IMR-90 (cell line): ENCODE measurements at regions not wholly inside any gene's neighbourhood (a gene's known extent, or its start where the extent isn't known, plus 50 kb on each side); places are given as distances from the start of the nearest gene placed in this dataset.

Source experiments
- ATAC-seq: fragments of 200-7000 bp; cut with Tn5 transposase; 2 replicates; pipeline ENCODE4 v1.9.1; 2020; ENCODE audit warnings: low read depth, mild to moderate bottlenecking, moderate library complexity
- BruUV-seq: library from RNA; stranded (reverse); fragments of 400-500 nt; replicated peaks from 2 replicates; lab custom pipeline; 2021; lab: Mats Ljungman, UMichigan
- CTCF ChIA-PET: fragments of 300-600 bp; formaldehyde crosslinking; extraction: SDS; loops from one replicate; lab custom pipeline; 2021; ENCODE audit warnings: antibody characterized with exemption; lab: Yijun Ruan, JAX
- POLR2A ChIA-PET: fragments of 300-600 bp; sonication (Branson Sonifier 250); formaldehyde crosslinking; loops from one replicate; lab custom pipeline; 2022; ENCODE audit warnings: antibody characterized with exemption; ENCODE audit not compliant: unreplicated experiment; lab: Charles Lee
- DNase-seq: peaks from one replicate; pipeline ENCODE4 v3.0.0; 2013
- H2AFZ ChIP-seq: replicated peaks from 2 replicates; pipeline ENCODE3; 2013; ENCODE audit warnings: low read length, mild to moderate bottlenecking; ENCODE audit not compliant: poor library complexity
- H2AK5ac ChIP-seq: 2 replicates; pipeline ENCODE4 v1.6.1; 2013; ENCODE audit warnings: low read depth, low read length, inconsistent platforms
- H2AK9ac ChIP-seq: replicated peaks from 2 replicates; pipeline ENCODE3; 2013; ENCODE audit warnings: mild to moderate bottlenecking, low read depth, low read length, moderate library complexity; ENCODE audit not compliant: poor library complexity
- H2BK120ac ChIP-seq: 2 replicates; pipeline ENCODE4 v1.6.1; 2013; ENCODE audit warnings: low read depth, low read length, inconsistent platforms
- H2BK15ac ChIP-seq: 3 replicates; pipeline ENCODE4 v1.6.1; 2013; ENCODE audit warnings: low read depth, low read length, inconsistent platforms
- H2BK20ac ChIP-seq: 2 replicates; pipeline ENCODE4 v1.6.1; 2013; ENCODE audit warnings: low read depth, mild to moderate bottlenecking, inconsistent platforms, low read length, moderate library complexity
- H2BK5ac ChIP-seq: 2 replicates; pipeline ENCODE4 v1.6.1; 2013; ENCODE audit warnings: mild to moderate bottlenecking, low read depth, low read length, inconsistent platforms; ENCODE audit not compliant: poor library complexity, severe bottlenecking
- H3K14ac ChIP-seq: replicated peaks from 2 replicates; pipeline ENCODE4 v1.6.1; 2013; ENCODE audit warnings: low read depth, low read length, inconsistent platforms
- H3K18ac ChIP-seq: 2 replicates; pipeline ENCODE4 v1.6.1; 2013; ENCODE audit warnings: low read depth, low read length, control low read depth
- H3K23ac ChIP-seq: 2 replicates; pipeline ENCODE4 v1.6.1; 2013; ENCODE audit warnings: low read depth, low read length, inconsistent platforms
- H3K27ac ChIP-seq: 2 replicates; pipeline ENCODE4 v1.5.1; 2013; ENCODE audit warnings: mild to moderate bottlenecking, control low read depth, low read length; ENCODE audit not compliant: insufficient read depth
- H3K27me3 ChIP-seq: 2 replicates; pipeline ENCODE4 v1.6.1; 2013; ENCODE audit warnings: low read length; ENCODE audit not compliant: control insufficient read depth, insufficient read depth
- H3K36me3 ChIP-seq: 2 replicates; pipeline ENCODE4 v1.6.1; 2013; ENCODE audit warnings: low read length, mixed read lengths; ENCODE audit not compliant: control insufficient read depth, insufficient read depth
- H3K4ac ChIP-seq: 2 replicates; pipeline ENCODE4 v1.6.1; 2013; ENCODE audit warnings: low read depth, low read length, inconsistent platforms
- H3K4me1 ChIP-seq: 2 replicates; pipeline ENCODE4 v1.6.1; 2013; ENCODE audit warnings: low read length, mixed read lengths; ENCODE audit not compliant: control insufficient read depth, insufficient read depth
- H3K4me2 ChIP-seq: 2 replicates; pipeline ENCODE4 v1.6.1; 2013; ENCODE audit warnings: low read depth, mild to moderate bottlenecking, control low read depth, low read length, moderate library complexity
- H3K4me3 ChIP-seq: 2 replicates; pipeline ENCODE4 v1.5.1; 2013; ENCODE audit warnings: low read depth, mild to moderate bottlenecking, control low read depth, low read length, moderate library complexity; ENCODE audit not compliant: insufficient read depth
- H3K56ac ChIP-seq: 2 replicates; pipeline ENCODE4 v1.6.1; 2013; ENCODE audit warnings: low read length, inconsistent platforms; ENCODE audit not compliant: insufficient read depth; ENCODE audit errors: extremely low read depth
- H3K79me1 ChIP-seq, 2 experiments: 2 replicates each; pipeline ENCODE4 v1.6.1; 2013; ENCODE audit warnings: low read length in 2 of 2, inconsistent platforms in 1 of 2, low read depth in 1 of 2
- H3K9ac ChIP-seq: 2 replicates; pipeline ENCODE4 v1.6.1; 2013; ENCODE audit warnings: low read depth, low read length, control low read depth
- H3K9me1 ChIP-seq: 2 replicates; pipeline ENCODE4 v1.6.1; 2013; ENCODE audit warnings: low read length, inconsistent platforms; ENCODE audit not compliant: insufficient read depth
- H3K9me3 ChIP-seq: 2 replicates; pipeline ENCODE4 v1.6.1; 2013; ENCODE audit warnings: low read length; ENCODE audit not compliant: control insufficient read depth, insufficient read depth
- H4K20me1 ChIP-seq: 2 replicates; pipeline ENCODE4 v1.6.1; 2013; ENCODE audit warnings: low read length, inconsistent platforms; ENCODE audit not compliant: insufficient read depth
- H4K5ac ChIP-seq: 2 replicates; pipeline ENCODE4 v1.6.1; 2013; ENCODE audit warnings: mild to moderate bottlenecking, low read depth, low read length, control low read depth
- H4K8ac ChIP-seq, 2 experiments: 2 replicates each; pipeline ENCODE4 v1.6.1; 2013; ENCODE audit warnings: low read depth in 2 of 2, low read length in 2 of 2, control low read depth in 1 of 2, inconsistent platforms in 1 of 2
- H4K91ac ChIP-seq: 2 replicates; pipeline ENCODE4 v1.6.1; 2013; ENCODE audit warnings: low read depth, low read length, inconsistent platforms; ENCODE audit not compliant: insufficient read depth
- BHLHE40 ChIP-seq: fragments of 150-350 bp; IDR thresholded peaks from 2 replicates; pipeline ENCODE4 v1.6.1; 2016; ENCODE audit warnings: mild to moderate bottlenecking, low read depth, low read length
- CEBPB ChIP-seq: IDR thresholded peaks from 2 replicates; pipeline ENCODE4 v1.6.1; 2012; ENCODE audit warnings: low read depth, low read length, improper control_type of control experiment
- CHD1 ChIP-seq: IDR thresholded peaks from 2 replicates; pipeline ENCODE4 v1.6.1; 2012; ENCODE audit warnings: low read depth, low read length, improper control_type of control experiment
- FOS ChIP-seq: fragments of 150-350 bp; IDR thresholded peaks from 2 replicates; pipeline ENCODE4 v1.6.1; 2016; ENCODE audit warnings: low read depth, low read length
- MAFK ChIP-seq: IDR thresholded peaks from 2 replicates; pipeline ENCODE4 v1.6.1; 2012; ENCODE audit warnings: low read depth, low read length, improper control_type of control experiment
- MAZ ChIP-seq: IDR thresholded peaks from 2 replicates; pipeline ENCODE4 v1.6.1; 2012; ENCODE audit warnings: low read depth, mild to moderate bottlenecking, low read length, improper control_type of control experiment, moderate library complexity, borderline replicate concordance
- MXI1 ChIP-seq: IDR thresholded peaks from 2 replicates; pipeline ENCODE4 v1.6.1; 2012; ENCODE audit warnings: low read depth, mild to moderate bottlenecking, low read length, moderate library complexity, borderline replicate concordance
- NFE2L2 ChIP-seq: fragments of 150-350 bp; IDR thresholded peaks from 2 replicates; pipeline ENCODE4 v1.6.1; 2016; ENCODE audit warnings: low read depth, mild to moderate bottlenecking, low read length
- POLR2A ChIP-seq: IDR thresholded peaks from 2 replicates; pipeline ENCODE4 v1.6.1; 2012; ENCODE audit warnings: mild to moderate bottlenecking, low read depth, low read length
- RAD21 ChIP-seq: IDR thresholded peaks from 2 replicates; pipeline ENCODE4 v1.6.1; 2012; ENCODE audit warnings: low read length, improper control_type of control experiment
- RCOR1 ChIP-seq: IDR thresholded peaks from 2 replicates; pipeline ENCODE4 v1.6.1; 2012; ENCODE audit warnings: mild to moderate bottlenecking, low read length, improper control_type of control experiment; ENCODE audit not compliant: insufficient replicate concordance
- RFX5 ChIP-seq: IDR thresholded peaks from 2 replicates; pipeline ENCODE4 v1.8.0; 2012; ENCODE audit warnings: low read depth, mild to moderate bottlenecking, low read length, moderate library complexity
- SMC3 ChIP-seq: fragments of 150-350 bp; IDR thresholded peaks from 2 replicates; pipeline ENCODE4 v1.6.1; 2016; ENCODE audit warnings: low read depth, mild to moderate bottlenecking, antibody characterized with exemption, low read length, moderate library complexity
- USF2 ChIP-seq: fragments of 150-350 bp; IDR thresholded peaks from 2 replicates; pipeline ENCODE4 v1.6.1; 2017; ENCODE audit warnings: mild to moderate bottlenecking, antibody characterized with exemption, low read length, low read depth
- WGBS, 2 experiments: methylation state at CpG; one replicate each; pipeline versions ENCODE4 v1.1.5 to v1.1.7; 2013; ENCODE audit warnings: missing lambda C conversion rate in 2 of 2; ENCODE audit not compliant: insufficient read length in 1 of 2; ENCODE audit errors: extremely low coverage in 2 of 2; 5-methylcytosine and 5-hydroxymethylcytosine counted together
- dilution Hi-C: fragments of 300-500 bp; cut with HindIII; formaldehyde crosslinking; loops from one replicate; pipeline ENCODE4 v1.14.3; 2018; ENCODE audit warnings: low sequenced_read_pairs; ENCODE audit not compliant: unreplicated experiment
- in situ Hi-C: fragments of 300-500 bp; cut with MboI; formaldehyde crosslinking; loops from 3 replicates; pipeline ENCODE4 v1.14.3; 2019; ENCODE audit warnings: low sequenced_read_pairs, inconsistent platforms, mixed read lengths
- intact Hi-C: fragments of 100-400 bp; cut with micrococcal nuclease; formaldehyde crosslinking; loops from 2 replicates; pipeline ENCODE4 v1.10.0; 2022
- TF ChIP-seq, protein P1 (sequence below): conservative IDR thresholded peaks from 2 replicates; pipeline ENCODE4 v1.5.1; 2012; ENCODE audit warnings: mild to moderate bottlenecking, low read depth, low read length, improper control_type of control experiment
- TF ChIP-seq, protein P2 (sequence below): fragments of 150-350 bp; IDR thresholded peaks from 2 replicates; pipeline ENCODE4 v1.6.1; 2016; ENCODE audit warnings: low read depth, mild to moderate bottlenecking, low read length, moderate library complexity, borderline replicate concordance

DNA sequence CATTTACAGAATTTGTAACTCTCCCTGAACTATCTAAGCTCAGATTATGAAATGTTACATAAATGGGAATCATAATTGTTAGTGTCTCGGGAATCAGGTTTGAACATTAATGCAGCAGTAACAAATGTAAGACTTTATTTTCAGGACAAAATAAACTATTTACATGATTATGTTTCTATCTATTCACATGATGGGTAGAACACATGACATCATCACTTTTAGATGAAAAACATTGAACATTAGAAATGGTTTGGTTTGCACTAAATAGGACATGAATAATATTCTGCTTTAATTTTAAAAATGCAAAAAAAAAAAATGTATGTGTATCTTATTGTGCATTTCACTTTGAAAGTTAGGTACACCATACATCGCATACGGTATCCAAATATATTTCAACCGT, 745.5 kb upstream of the POT1 start:
- Histone ChIP-seq H3K18ac (no peak overlapping the region), H3K27me3 (no peaks in the 10 kb centered on the region), H2BK5ac (no peak overlapping the region), H3K4ac (no peak overlapping the region), H2AK9ac (no peak overlapping the region), H4K5ac (no peak overlapping the region), H3K9me1 (no peaks in the 10 kb centered on the region), H3K9ac (no peak overlapping the region), H3K14ac (no peak overlapping the region), H3K36me3 (no peaks in the 10 kb centered on the region), H2BK120ac (no peak overlapping the region), H4K91ac (no peak overlapping the region), H3K4me2 (no peak overlapping the region), H4K8ac (no peak overlapping the region), H4K20me1 (no peaks in the 10 kb centered on the region), H2AK5ac (no peak overlapping the region), H3K23ac (no peak overlapping the region), H2AFZ (no peak overlapping the region), H2BK15ac (no peak overlapping the region), H2BK20ac (no peak overlapping the region), H3K4me1 (no peaks in the 10 kb centered on the region), H3K4me3 (no peak overlapping the region), H3K27ac (no peak overlapping the region), H3K79me1 (no peaks in the 10 kb centered on the region), H3K9me3 (peaks cover 2% of the 10 kb centered on the region; the same call in 1 of the 2 replicates), H3K56ac (no peak overlapping the region)
- in situ Hi-C loops (no loop called here), dilution Hi-C loops (no loop called here), intact Hi-C loops (no loop called here)
- ATAC-seq (no peak), DNase-seq (no peak)
- POLR2A ChIA-PET: no interaction called here
- BruUV-seq: no TSS peak
- WGBS, 2 experiments: no CpG with 5 or more reads among the region's 4 CpGs
- CTCF ChIA-PET: no interaction called here
- TF ChIP-seq, protein P1, sequence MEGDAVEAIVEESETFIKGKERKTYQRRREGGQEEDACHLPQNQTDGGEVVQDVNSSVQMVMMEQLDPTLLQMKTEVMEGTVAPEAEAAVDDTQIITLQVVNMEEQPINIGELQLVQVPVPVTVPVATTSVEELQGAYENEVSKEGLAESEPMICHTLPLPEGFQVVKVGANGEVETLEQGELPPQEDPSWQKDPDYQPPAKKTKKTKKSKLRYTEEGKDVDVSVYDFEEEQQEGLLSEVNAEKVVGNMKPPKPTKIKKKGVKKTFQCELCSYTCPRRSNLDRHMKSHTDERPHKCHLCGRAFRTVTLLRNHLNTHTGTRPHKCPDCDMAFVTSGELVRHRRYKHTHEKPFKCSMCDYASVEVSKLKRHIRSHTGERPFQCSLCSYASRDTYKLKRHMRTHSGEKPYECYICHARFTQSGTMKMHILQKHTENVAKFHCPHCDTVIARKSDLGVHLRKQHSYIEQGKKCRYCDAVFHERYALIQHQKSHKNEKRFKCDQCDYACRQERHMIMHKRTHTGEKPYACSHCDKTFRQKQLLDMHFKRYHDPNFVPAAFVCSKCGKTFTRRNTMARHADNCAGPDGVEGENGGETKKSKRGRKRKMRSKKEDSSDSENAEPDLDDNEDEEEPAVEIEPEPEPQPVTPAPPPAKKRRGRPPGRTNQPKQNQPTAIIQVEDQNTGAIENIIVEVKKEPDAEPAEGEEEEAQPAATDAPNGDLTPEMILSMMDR: no peak
- no peak for TF ChIP-seq CEBPB
- TF ChIP-seq NFE2L2: no peak
- no peak for TF ChIP-seq SMC3
- TF ChIP-seq, protein P2, sequence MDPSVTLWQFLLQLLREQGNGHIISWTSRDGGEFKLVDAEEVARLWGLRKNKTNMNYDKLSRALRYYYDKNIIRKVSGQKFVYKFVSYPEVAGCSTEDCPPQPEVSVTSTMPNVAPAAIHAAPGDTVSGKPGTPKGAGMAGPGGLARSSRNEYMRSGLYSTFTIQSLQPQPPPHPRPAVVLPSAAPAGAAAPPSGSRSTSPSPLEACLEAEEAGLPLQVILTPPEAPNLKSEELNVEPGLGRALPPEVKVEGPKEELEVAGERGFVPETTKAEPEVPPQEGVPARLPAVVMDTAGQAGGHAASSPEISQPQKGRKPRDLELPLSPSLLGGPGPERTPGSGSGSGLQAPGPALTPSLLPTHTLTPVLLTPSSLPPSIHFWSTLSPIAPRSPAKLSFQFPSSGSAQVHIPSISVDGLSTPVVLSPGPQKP: no peak
- TF ChIP-seq POLR2A: no peak
- no peak for TF ChIP-seq MAZ
- TF ChIP-seq USF2: no peak
- TF ChIP-seq MAFK: no peak
- no peak for TF ChIP-seq RFX5
- no peak for TF ChIP-seq RCOR1
- no peak for TF ChIP-seq FOS
- no peak for TF ChIP-seq BHLHE40
- TF ChIP-seq CHD1: no peak
- TF ChIP-seq MXI1: no peak
- TF ChIP-seq RAD21: no peak
